Ovary (tissue), 3 donors: ENCODE measurements at regions not wholly inside any gene's neighbourhood (a gene's known extent, or its start where the extent isn't known, plus 50 kb on each side); places are given as distances from the start of the nearest gene placed in this dataset.

Experiments
- CTCF ChIP-seq, 3 donors: fragments of 450-650 bp in 2 of 3; fragments of 200-600 bp in 1 of 3; IDR thresholded peaks; one replicate each; pipeline versions ENCODE4 v1.5.1 to v1.8.0; 2016 to 2022; ENCODE audit warnings: antibody characterized with exemption in 3 of 3, mild to moderate bottlenecking in 1 of 3
- POLR2A ChIP-seq: fragments of 450-650 bp; IDR thresholded peaks from one replicate; pipeline ENCODE4 v1.6.1; 2017; ENCODE audit warnings: antibody characterized with exemption, mild to moderate bottlenecking, moderate library complexity
- donor health status: DM: no; HTN: no; CAD: no.

GRCh38 chr17:74094651-74095050, 108.8 kb upstream of the RPL38 start:
- no peak for TF ChIP-seq CTCF (IDR thresholded peaks at IDR 0.05)
- TF ChIP-seq POLR2A, result no peak
